ENCODE measurements at regions not wholly inside any gene's neighbourhood (a gene's known extent, or its start where the extent isn't known, plus 50 kb on each side); places are given as distances from the start of the nearest gene placed in this dataset.

- no peak for DNase-seq
Observed at GRCh38 chr9:99401680-99402504, 179.8 kb downstream of the SEC61B start.

GRCh38 chr9:99403371-99403770 lies 181.3 kb downstream of the SEC61B start:
- DNase-seq: no peak

- DNase-seq: no peak
Observed at GRCh38 chr9:99405359-99405758, 183.3 kb downstream of the SEC61B start.

- DNase-seq: no peak
Observed at GRCh38 chr9:99406939-99407338, 184.9 kb downstream of the SEC61B start.

- no peak for DNase-seq
Observed at GRCh38 chr9:99411068-99411467, 189.0 kb downstream of the SEC61B start.

- DNase-seq: no peak
Observed at GRCh38 chr9:99411479-99412115, 189.5 kb downstream of the SEC61B start.

- DNase-seq: no peak
Observed at GRCh38 chr9:99412606-99413005, 190.5 kb downstream of the SEC61B start.

- no peak for DNase-seq
Observed at GRCh38 chr9:99414321-99414720, 192.2 kb downstream of the SEC61B start.

GRCh38 chr9:99415606-99416005 lies 193.5 kb downstream of the SEC61B start:
- no peak for DNase-seq

- no peak for DNase-seq
Observed at GRCh38 chr9:99416007-99416406, 193.9 kb downstream of the SEC61B start.

- DNase-seq: no peak
Observed at GRCh38 chr9:99419070-99419469, 197.0 kb downstream of the SEC61B start.

GRCh38 chr9:99421369-99421768 lies 199.3 kb downstream of the SEC61B start:
- no peak for DNase-seq

- DNase-seq: no peak
Observed at GRCh38 chr9:99425124-99425523, 203.0 kb downstream of the SEC61B start.

- no peak for DNase-seq
Observed at GRCh38 chr9:99425923-99426842, 204.1 kb downstream of the SEC61B start.

- DNase-seq: no peak
Observed at GRCh38 chr9:99427260-99427659, 205.2 kb downstream of the SEC61B start.

GRCh38 chr9:99430301-99430700 lies 208.2 kb downstream of the SEC61B start:
- no peak for DNase-seq

GRCh38 chr9:99431103-99431502 lies 209.0 kb downstream of the SEC61B start:
- DNase-seq: no peak

GRCh38 chr9:99432075-99432474 lies 210.0 kb downstream of the SEC61B start:
- no peak for DNase-seq

GRCh38 chr9:99433095-99433494 lies 211.0 kb downstream of the SEC61B start:
- no peak for DNase-seq

GRCh38 chr9:99433555-99433954 lies 211.5 kb downstream of the SEC61B start:
- peak; percentile 33 to 38 for DNase-seq

- DNase-seq: no peak
Observed at GRCh38 chr9:99436616-99437015, 214.5 kb downstream of the SEC61B start.

- DNase-seq: no peak
Observed at GRCh38 chr9:99437145-99437544, 215.1 kb downstream of the SEC61B start.

GRCh38 chr9:99438596-99438995 lies 216.5 kb downstream of the SEC61B start:
- no peak for DNase-seq

All from activated CD4-positive, alpha-beta T cell treated with anti-CD3 and anti-CD28 coated beads, Interleukin-2, amount 50 U/mL, for 48 hours (primary cell).